ENCODE measurements at regions not wholly inside any gene's neighbourhood (a gene's known extent, or its start where the extent isn't known, plus 50 kb on each side); places are given as distances from the start of the nearest gene placed in this dataset. TPM values are rescaled to one million over a fixed set of nuclear protein-coding genes. Genes with fewer than 3 reads are reported as not detected.

- Histone ChIP-seq H3K36me3 (ENCODE audit: low read depth) (no peaks in the 10 kb centered on the region), H3K4me1 (ENCODE audit: low read depth) (no peaks in the 10 kb centered on the region), H3K9me3 (no peaks in the 10 kb centered on the region), H3K4me3 (no peak overlapping the region)
- DNase-seq (no peak), ATAC-seq (no peak)
- TF ChIP-seq CTCF (IDR thresholded peaks at IDR 0.05) = no peak
- intact Hi-C loops (cut with DNase I, micrococcal nuclease) = no loop called here
Observed at GRCh38 chr16:77133706-77134105, 57.3 kb upstream of the MON1B start.

- no peak for DNase-seq
- Histone ChIP-seq H3K4me3 (no peak overlapping the region), H3K4me1 (ENCODE audit: low read depth) (no peaks in the 10 kb centered on the region), H3K36me3 (ENCODE audit: low read depth) (no peaks in the 10 kb centered on the region), H3K9me3 (no peaks in the 10 kb centered on the region)
- no peak for TF ChIP-seq CTCF (IDR thresholded peaks at IDR 0.05)
- intact Hi-C loops (cut with DNase I, micrococcal nuclease) = no loop called here
- ATAC-seq = no peak
Observed at GRCh38 chr16:77137045-77137444, 53.9 kb upstream of the MON1B start.

Small RNA genes in the stretch of these regions (microRNA-seq; reads per million reads assigned to microRNA genes)
- not detected for gene MIR4719
